Stimulated activated CD4-positive, alpha-beta T cell treated with anti-CD3 and anti-CD28 coated beads, Interleukin-2, amount 100 ng/mL, for 24 hours (primary cell): ENCODE measurements at regions not wholly inside any gene's neighbourhood (a gene's known extent, or its start where the extent isn't known, plus 50 kb on each side); places are given as distances from the start of the nearest gene placed in this dataset.

Experiments used
- DNase-seq, 2 donors: peaks; one replicate each; pipeline ENCODE4 v3.0.0-alpha.2; 2020

GRCh38 chrX:151476604-151477303, 79.7 kb downstream of the VMA21 start:
- DNase-seq: no peak

GRCh38 chrX:151478058-151478457, 81.1 kb downstream of the VMA21 start:
- DNase-seq: no peak

GRCh38 chrX:151488677-151489076, 74.8 kb upstream of the PASD1 start:
- peak in 1 of 2 donors; percentile 8 for DNase-seq

GRCh38 chrX:151505796-151506195, 57.7 kb upstream of the PASD1 start:
- DNase-seq: peak in 1 of 2 donors; percentile 4

GRCh38 chrX:151510203-151510602, 53.3 kb upstream of the PASD1 start:
- no peak for DNase-seq

- DNase-seq: no peak
These were observed 50.0 kb upstream of the PASD1 start for GRCh38 chrX:151513472-151513871.
